Ramos (cell line): ENCODE measurements at regions not wholly inside any gene's neighbourhood (a gene's known extent, or its start where the extent isn't known, plus 50 kb on each side); places are given as distances from the start of the nearest gene placed in this dataset.
"Not testable (repeated sequence)": the region's sequence is repeated elsewhere in the genome, so short reads cannot be mapped to it uniquely, and the experiment has no call there.

Experiments used
- in situ Hi-C: fragments of 300-500 bp; cut with MboI; formaldehyde crosslinking; loops from one replicate; pipeline ENCODE4 v1.14.3; 2022; ENCODE audit warnings: low sequenced_read_pairs; ENCODE audit not compliant: unreplicated experiment

DNA sequence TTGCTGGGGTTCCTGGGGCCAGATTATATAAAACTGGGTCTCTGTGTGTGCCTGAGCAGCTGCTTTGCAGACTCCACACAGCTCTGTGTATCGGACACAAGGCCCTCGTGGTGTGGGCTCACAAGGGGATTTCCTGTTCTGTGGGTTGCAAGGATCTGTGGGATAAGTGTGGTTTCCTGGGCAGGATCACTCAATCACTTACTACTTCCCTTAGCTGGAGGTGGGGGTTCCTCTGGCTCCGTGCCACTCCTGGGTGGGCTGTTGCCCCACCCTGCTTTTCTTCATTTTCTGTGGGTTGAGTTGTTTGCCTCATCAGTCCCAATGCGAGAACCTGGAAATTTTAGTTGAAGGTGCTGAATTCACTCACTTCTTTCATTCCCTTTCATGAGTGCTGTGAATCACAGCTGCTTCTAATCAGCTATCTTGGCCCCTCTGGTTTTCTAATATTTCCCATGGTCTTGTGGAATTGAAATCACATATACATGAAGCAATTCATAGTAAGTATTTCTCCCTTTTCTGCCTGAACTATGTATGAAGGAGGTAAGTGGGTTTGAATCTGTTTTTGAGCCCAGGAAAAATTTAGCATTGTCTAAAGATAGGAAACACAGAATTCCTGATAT, 196.3 kb downstream of the DCDC2C start:
- in situ Hi-C loops, result no loop called here

DNA sequence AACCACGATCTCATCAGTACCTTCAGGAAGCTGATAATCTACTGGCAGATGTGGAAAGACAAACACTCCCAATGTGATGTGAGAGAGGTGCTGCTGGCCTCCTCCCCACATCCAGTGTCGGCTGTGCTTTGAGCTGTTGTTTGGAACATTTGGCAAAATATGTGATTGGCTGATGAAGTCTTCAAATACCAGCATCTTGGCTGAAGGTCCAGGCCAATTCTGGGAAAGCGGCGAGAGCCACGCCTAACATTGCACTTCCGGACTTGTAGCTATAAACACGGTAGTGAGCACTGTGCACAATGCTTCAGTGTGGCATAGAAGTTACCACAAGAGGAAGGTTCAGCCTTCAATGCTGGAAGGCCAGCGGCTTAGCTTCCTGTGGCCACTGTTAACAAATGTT, 198.8 kb downstream of the DCDC2C start:
- in situ Hi-C loops, result no loop called here

DNA sequence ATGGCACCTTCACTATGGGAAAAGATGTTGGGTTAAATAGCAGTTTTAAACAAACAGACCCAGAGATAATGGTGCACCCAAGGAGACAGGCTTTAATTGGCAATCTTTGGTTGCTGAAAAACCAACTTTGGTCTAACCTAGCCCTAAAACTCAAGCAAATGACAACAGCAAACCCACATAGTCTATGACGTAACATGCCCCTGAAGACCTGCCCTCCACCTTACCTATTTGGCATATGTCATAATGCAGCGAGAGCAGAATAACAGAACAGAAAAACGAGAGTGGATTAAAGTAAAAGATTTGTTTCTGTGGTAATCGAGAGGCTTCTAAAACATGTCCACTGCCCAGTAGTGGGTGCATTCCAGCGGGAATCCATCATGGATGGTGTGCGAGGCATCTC, 200.7 kb downstream of the DCDC2C start:
- in situ Hi-C loops, result no loop called here

DNA sequence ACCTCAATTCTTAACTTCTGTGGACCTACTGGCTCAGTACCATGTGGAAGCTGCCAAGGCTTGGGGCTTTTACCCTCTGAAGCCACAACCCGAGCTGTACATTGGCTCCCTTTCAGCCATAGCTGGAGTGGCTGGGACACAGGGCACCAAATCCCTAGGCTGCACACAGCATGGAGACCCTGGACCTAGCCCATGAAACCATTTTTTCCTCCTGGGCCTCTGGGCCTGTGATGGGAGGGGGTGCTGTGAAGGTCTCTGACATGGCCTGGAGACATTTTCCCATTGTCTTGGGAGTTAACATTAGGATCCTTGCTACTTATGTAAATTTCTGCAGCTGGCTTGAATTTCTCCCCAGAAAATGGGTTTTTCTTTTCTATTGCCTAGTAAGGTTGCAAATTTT, 205.1 kb downstream of the DCDC2C start:
- in situ Hi-C loops, result not testable (repeated sequence)

DNA sequence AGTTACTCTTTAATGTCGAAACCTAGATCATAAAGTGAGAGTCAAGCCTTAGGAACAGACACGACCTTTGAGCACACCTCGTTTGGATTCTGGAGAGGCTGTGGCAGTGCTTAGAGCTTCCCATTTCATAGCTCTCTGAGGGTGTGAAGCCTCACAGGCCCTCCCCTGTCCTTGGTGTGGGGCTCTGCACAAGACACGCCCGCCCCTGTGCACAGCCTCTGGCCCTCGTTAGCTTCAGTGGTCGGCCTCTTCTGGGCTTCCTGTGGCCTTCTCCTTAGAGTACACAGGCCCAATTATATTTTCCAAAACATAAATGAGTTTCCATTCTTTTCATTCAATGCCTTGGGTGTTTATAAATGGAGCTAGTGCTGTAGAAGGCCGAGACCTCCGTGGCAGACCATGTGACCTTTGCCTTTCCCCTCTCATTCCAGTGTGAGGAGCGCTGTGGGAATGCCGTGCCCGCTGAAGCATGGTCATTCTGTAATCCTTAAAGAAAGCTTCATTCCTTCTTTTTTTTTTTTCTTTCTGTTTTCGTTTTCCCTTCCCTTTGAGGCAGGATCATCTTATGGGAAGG, 208.6 kb downstream of the DCDC2C start:
- in situ Hi-C loops, result no loop called here

DNA sequence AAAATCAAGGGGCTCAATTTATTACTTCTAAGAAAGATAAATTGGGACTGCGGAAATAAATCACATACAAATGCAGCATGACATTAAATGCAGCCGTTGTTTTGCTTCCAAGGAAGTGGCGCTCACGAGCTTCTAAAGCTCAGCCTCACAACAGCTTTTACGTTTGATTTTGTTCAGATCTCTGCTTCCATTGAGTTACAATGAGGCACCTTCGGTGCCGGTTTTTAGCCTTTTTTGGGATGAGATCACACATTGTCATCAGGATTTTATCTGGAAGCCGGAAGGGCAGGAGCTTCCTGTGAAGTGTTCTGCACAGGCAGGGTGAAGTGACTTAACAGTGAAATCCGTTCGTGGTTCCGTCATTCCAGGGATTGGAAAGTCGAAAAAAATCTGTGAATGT, 209.8 kb downstream of the DCDC2C start:
- in situ Hi-C loops, result no loop called here

DNA sequence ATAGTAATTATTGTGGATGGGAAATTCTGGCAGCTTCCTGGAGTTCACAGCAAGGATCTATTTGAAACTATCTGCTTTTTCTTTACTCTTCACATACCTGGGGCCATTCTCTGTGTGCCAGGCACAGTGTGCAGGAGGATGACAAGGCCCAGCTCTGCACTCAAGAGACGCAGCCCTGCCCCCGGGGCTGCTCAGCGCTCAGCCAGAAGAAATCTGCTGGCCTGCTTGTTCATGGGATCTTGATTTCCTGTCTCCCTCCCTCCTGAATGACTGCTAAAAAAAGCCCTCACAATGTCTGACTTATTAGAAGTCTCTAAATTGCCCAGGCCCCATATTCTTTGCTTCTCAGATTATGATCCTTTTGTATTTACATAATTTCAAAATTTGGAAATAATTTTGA, 210.9 kb downstream of the DCDC2C start:
- in situ Hi-C loops, result no loop called here

DNA sequence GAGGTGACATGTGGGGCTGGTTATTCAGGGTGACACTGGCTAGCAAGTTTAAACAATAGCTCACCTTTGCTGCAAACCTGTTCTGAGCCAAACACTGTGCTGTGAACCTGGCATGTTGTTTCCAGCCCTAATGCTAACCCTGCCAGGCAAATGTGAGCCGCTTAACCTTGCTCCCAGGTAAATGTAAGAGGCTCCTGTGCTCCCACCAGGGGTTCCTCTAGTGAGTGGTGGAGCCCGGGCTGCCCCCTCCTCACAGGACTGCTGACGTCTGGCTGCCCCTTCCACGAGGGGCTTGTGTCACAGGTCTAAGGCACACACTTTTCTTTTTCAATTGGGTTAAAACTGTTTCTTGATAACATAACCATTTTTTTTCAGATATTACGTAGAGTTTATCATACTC, 223.7 kb downstream of the DCDC2C start:
- in situ Hi-C loops, result no loop called here

DNA sequence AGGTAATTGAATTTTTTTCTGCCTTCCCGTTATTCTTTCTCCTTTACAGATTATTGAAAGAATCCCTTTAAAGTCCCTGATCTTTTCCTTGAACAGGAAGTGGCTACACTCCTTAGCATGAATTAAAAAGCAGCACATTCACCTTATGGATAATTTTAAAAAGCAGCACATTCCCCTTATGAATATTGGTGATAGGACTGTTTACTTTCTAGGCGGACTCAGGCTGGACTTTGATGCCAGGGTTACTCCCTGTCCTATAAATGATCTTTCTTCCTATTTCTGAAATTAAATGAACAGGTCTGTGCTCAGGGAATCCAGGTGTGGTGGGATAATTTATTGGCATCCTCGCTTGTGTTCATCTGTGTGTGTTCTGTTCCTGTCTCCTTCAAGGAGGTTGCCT, 226.0 kb downstream of the DCDC2C start:
- in situ Hi-C loops, result no loop called here

DNA sequence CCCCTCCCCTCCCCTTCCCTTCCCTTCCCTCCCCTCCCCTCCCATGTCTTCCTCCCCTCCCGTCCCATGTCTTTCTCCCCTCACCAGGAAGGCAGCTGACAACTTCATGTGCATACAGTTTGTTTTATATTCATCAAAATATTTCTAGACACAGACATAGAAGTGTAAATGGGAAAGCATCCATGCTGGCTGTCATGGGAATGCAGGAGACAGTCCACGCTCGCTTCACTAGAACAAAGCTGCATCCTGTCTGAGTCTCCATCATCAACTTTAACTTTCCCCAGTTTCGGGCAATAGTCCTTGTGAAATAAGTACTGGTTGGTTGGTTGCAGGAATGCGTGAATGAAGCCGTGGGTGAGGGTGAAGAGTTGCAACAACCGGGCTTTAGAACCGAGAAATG, 226.9 kb downstream of the DCDC2C start:
- in situ Hi-C loops, result no loop called here

DNA sequence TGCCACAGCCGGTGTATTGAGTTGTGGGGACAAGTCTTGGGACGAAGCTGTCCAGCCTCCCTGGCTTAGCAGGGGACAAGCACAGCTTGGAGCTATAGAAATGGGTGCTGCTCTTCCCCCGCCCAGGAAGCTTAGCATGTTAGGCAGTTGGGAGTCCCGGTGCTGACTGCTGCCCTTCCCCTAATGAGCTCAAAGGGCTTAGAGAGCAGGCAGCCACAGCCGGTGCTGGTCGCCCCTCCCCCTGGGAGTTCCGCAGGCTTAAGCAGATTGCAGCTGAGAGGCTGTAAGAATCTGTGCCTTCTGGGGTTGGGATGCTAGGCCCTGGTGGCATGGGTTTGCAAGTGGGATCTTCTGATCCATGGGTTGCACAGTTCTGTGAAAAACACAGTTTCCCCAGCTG, 237.3 kb downstream of the DCDC2C start:
- in situ Hi-C loops, result no loop called here

DNA sequence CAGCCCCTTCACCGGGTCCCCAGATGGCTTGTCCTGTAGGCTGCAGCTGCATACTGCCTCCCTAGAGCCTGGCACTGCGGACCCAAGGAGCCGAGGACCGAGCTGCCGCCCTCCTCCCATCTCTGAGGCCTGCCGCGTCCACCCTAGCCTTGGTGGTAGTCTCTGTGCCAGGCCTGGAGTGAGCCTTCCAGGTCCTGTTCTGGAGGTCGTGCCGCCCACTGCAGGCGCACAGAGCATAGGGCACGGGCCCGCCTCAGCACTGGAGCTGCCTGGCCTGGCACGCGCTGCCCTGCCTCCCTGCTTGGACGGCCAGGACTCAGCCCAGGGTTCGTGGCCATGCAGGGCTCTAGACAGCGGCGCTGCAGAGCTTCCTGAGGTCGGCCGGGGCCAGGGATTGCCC, 239.5 kb downstream of the DCDC2C start:
- in situ Hi-C loops, result no loop called here

DNA sequence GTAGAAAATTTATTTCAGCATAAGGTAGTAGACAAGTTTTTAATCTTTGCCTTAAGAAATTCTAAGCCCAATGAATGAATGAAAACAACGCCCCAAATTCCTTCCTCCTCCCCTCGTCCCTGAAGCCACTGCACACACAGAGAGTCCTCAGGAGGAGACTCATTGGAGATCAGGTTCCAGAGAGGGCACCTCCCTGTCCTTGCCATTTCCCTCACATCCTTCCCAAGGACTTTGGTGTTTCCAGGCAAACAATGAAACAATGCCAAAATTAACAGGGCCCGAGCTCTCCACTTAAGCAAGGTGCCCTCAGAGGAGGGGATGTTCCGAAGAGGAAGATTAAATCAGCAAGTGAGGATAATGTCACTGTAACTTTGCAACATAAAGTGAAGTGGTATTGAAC, 240.7 kb downstream of the DCDC2C start:
- in situ Hi-C loops, result no loop called here

DNA sequence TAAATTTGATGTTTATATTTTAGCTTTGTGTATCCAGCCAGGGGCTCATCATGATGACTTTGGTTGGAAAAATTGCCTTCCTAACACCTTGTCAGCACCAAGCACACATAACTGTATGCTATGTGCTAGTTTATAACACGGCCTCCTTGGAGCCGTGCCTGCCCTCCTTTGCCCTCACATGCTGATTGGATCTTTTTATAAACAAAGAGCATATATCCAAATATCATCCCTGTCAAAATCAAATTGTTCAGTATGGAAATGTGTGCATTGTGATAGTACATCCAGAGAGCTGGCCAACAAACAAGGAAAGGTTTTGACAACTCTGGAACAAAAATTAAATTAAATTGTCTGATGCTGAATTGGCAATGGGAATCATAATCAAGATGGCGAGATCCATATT, 241.5 kb downstream of the DCDC2C start:
- in situ Hi-C loops, result no loop called here

DNA sequence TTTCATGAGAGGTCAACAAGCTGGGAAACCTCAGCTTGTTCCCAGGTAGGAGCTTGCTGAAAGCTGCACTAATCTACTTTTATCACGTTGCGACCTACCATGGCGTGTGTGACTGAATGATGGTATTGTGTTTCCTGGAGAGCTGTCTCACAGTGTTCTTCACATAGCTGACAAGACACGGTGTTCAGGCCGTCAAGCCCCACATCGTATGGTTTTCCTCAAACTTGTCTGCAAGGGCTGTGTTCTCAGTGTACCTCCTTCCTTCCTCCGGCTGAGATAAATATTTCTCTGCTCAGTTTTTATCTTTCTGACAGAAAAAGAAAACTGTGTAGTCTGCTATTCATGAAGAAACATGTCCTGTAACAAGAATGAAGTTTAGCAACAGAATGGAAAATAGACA, 244.8 kb downstream of the DCDC2C start:
- in situ Hi-C loops, result no loop called here

DNA sequence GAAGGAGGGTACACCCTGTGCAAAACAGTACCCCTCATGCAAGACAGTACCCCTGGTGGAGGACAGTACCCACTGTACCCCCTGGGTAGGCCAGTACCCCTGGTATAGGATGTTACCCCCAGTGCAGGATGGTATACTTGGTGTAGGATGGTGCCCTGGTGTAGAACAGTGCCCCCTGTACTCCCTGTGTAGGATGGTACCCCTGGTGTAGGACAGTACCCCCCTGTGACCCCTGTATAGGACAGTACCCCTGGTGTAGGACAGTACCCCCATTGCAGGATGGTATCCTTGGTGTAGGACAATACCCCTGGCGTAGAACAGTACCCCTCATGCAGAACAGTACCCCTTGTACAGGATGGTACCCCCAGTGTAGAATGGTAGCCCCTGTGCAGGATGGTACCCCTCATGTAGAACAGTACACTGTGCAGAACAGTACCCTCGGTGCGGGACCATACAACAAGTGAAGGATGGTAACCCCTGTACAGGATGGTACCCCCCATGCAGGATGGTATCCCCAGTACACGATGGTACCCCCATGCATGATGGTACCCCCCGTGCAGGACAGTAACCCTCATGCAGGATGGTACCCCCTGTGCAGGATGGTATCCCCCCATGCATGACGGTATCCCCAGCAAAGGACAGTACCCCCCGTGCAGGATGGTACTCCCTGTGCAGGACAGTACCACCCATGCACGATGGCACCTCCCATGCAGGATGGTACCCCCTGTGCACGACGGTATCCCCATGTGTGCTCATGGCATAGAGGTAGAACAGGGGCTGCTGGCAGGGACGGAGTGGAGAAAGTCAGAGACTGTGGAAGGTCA, 248.0 kb downstream of the DCDC2C start:
- in situ Hi-C loops, result loop anchor here (25.0 kb wide), 1 partner anchor 1411 kb away; no protein-coding TSS in a partner anchor

DNA sequence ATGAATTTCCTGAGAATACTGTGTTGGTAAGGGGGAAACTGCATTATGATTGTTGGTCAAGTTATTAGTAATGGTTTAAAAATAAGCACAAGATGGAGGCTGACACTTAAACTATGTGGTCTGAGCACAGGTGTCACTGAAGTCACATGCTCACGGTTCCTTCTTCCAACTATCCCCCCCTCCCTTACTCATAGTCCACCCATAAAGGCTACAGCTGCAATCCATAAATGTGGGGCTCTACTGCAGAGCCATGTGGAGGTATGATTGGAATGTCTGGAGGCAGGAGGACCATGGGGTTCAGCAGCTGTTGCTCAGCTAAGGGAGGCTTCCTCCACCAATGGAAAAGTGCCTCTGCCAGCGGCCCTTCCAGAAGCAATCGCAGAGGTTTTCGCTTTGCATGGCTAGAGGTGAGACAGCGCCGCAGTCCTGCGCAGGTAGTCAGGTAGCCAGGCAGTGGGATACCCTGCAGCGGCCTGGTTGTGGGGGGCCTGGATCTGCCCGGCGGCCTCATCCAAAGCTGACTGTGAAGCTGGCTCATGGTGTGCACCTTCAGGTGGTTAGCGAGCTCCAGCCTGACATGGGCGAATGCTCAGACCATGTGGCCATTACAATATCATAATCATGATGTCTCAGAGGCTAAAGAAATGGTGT, 249.6 kb downstream of the DCDC2C start:
- in situ Hi-C loops, result loop anchor here (25.0 kb wide), 1 partner anchor 1409 kb away; no protein-coding TSS in a partner anchor

DNA sequence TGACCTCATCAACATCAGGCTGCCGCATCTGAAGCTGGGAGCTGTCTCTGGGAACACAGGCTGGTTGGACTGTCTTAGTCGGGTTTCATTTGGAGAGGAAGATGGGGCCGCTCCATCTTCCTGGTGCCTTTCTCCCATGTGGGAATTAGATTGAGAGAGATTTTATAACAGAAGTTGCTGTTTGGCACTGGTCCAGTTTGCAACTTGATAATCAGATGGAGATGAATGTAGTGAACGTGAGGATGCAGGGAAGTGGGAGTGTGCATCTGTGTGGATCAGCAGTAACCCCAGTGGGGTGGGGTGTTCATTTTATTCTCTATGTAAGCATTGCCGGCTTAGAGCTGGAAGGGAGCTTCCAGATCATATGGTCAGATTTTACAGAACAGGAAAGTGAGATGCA, 250.9 kb downstream of the DCDC2C start:
- in situ Hi-C loops, result loop anchor here (25.0 kb wide), 1 partner anchor 1408 kb away; no protein-coding TSS in a partner anchor

DNA sequence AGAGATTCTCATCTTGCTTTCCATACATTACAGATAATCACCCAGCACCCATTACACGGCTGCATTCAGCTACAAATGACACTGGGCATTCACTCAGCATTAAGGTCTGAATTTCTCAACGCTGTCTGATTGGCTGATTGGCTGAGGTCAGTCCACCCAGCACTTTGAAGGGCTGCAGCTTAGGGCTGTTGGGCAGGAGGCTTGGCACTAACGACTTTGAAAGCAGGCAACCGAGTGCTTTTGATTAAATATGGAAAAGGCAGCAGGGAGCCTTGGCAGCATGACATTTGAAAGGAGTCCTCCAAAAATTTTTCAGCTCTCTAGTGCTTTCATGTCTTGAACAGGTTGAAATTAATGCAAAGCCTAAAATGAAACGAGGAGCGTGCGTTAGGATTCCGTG, 253.0 kb downstream of the DCDC2C start:
- in situ Hi-C loops, result loop anchor here (25.0 kb wide), 1 partner anchor 1406 kb away; no protein-coding TSS in a partner anchor

DNA sequence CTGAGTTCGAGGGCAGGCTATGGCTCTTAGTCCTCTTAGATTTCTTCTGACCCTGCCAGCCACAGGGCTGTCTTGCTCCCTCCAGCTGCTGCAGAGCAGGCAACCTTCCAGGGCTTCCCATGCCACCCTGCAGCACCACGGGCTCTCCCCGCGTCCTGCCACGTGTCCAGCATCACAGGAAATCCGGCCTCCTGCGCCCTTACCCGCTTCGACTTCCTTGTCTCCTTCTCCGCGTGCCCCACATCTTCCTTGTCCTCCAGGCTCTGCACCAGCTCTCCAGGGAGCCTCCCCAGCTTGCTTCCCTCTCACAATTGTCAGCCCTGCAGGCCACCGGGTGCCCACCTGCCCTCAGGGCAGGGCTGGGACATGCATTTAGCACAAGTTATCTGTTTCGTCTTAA, 253.5 kb downstream of the DCDC2C start:
- in situ Hi-C loops, result loop anchor here (25.0 kb wide), 1 partner anchor 1405 kb away; no protein-coding TSS in a partner anchor

DNA sequence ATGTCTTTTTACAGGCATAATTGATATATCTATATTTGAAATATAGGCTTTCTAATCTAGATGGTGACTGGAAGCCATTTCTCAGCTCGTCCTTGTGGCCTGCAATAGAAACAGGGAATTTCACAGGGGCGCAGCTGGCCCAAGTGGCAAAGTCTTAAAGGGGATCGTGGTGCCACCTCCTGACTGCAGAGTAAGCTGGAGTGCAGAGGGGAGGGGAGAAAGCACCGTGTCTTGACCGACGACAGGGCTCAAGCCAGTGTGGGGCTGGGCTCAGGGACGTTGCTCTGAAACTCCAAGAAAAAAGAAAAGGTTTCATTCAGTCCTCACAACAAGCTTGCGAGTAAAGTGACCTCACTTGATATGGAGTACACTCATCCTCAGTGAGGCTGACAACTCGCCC, 255.1 kb downstream of the DCDC2C start:
- in situ Hi-C loops, result loop anchor here (25.0 kb wide), 1 partner anchor 1404 kb away; no protein-coding TSS in a partner anchor
